GM23338 (cell line): ENCODE measurements at regions not wholly inside any gene's neighbourhood (a gene's known extent, or its start where the extent isn't known, plus 50 kb on each side); places are given as distances from the start of the nearest gene placed in this dataset.

Experiments used
- CREB1 ChIP-seq: fragments of 250-450 bp; sonication (Bioruptor Pico); IDR thresholded peaks from 2 replicates; pipeline ENCODE4 v1.5.0; 2020; ENCODE audit warnings: low read depth, mild to moderate bottlenecking, moderate library complexity
- CTCF ChIP-seq, 2 experiments: fragments of 200-600 bp in 1 of 2; sonication (generic) in 1 of 2; conservative IDR thresholded peaks; 2 replicates each; pipeline versions ENCODE4 v1.5.1 to v1.6.1; 2016 to 2017; ENCODE audit warnings: antibody characterized with exemption in 2 of 2, low read depth in 2 of 2, mild to moderate bottlenecking in 2 of 2, moderate library complexity in 1 of 2
- EZH2 ChIP-seq: fragments of 200-600 bp; sonication (generic); IDR thresholded peaks from one replicate; pipeline ENCODE4 v1.8.0; 2017; ENCODE audit warnings: antibody characterized with exemption, mild to moderate bottlenecking, low read depth; ENCODE audit not compliant: unreplicated experiment
- EZH2phosphoT487 ChIP-seq: fragments of 200-600 bp; sonication (generic); IDR thresholded peaks from one replicate; pipeline ENCODE4 v1.8.1; 2018; ENCODE audit warnings: antibody characterized with exemption; ENCODE audit not compliant: unreplicated experiment
- JUNB ChIP-seq: IDR thresholded peaks from one replicate; pipeline ENCODE4 v1.6.1; 2016; ENCODE audit warnings: antibody characterized with exemption; ENCODE audit not compliant: unreplicated experiment
- NANOG ChIP-seq: IDR thresholded peaks from 2 replicates; pipeline ENCODE4 v1.6.1; 2016; ENCODE audit warnings: antibody characterized with exemption, borderline replicate concordance
- POLR2AphosphoS5 ChIP-seq: IDR thresholded peaks from 2 replicates; pipeline ENCODE4 v1.6.1; 2016; ENCODE audit warnings: antibody characterized with exemption, low read depth
- REST ChIP-seq: IDR thresholded peaks from one replicate; pipeline ENCODE4 v1.6.1; 2018; ENCODE audit warnings: antibody characterized with exemption; ENCODE audit not compliant: unreplicated experiment
- STAT1 ChIP-seq: IDR thresholded peaks from one replicate; pipeline ENCODE4 v1.6.1; 2016; ENCODE audit warnings: antibody characterized with exemption; ENCODE audit not compliant: unreplicated experiment
- ZNF114 ChIP-seq: fragments of 250-450 bp; sonication (Bioruptor Pico); IDR thresholded peaks from 2 replicates; pipeline ENCODE4 v1.5.0; 2020; ENCODE audit warnings: mild to moderate bottlenecking, moderate library complexity
- ZNF331 ChIP-seq: fragments of 250-450 bp; sonication (Bioruptor Pico); IDR thresholded peaks from 2 replicates; pipeline ENCODE4 v1.5.0; 2020; ENCODE audit warnings: low read depth, mild to moderate bottlenecking, moderate library complexity
- ZNF462 ChIP-seq: fragments of 250-450 bp; sonication (Bioruptor Pico); IDR thresholded peaks from 2 replicates; pipeline ENCODE4 v1.5.0; 2020; ENCODE audit warnings: mild to moderate bottlenecking, moderate library complexity

GRCh38 chrX:39852491-39852890 is 245.3 kb downstream of the BCOR start:
- TF ChIP-seq POLR2AphosphoS5 (no peak), CTCF (conservative IDR thresholded peaks at IDR 0.05; ENCODE audit: low read depth in 2 of 2) (no peak), JUNB (no peak), REST (no peak), EZH2 (no peak), ZNF114 (CRISPR knock-in tag) (no peak), ZNF331 (CRISPR knock-in tag) (no peak), ZNF462 (no peak), CREB1 (no peak), EZH2phosphoT487 (no peak), STAT1 (no peak), NANOG (no peak)
